Frontal cortex (tissue), 3 donors: ENCODE measurements at regions not wholly inside any gene's neighbourhood (a gene's known extent, or its start where the extent isn't known, plus 50 kb on each side); places are given as distances from the start of the nearest gene placed in this dataset.

Experiments
- DNase-seq, 2 donors: peaks; one replicate each; pipeline ENCODE4 v3.0.0; 2012; ENCODE audit warnings: low spot score in 2 of 2
- FAIRE-seq: peaks from 2 replicates; lab custom pipeline; 2012; peaks lifted over from hg19 to GRCh38; lab: Jason Lieb, UNC
- donor health status: control.
- donor health status: control.
- donor health status: control.

GRCh38 chr18:4870177-4870773 is 326.8 kb downstream of the AKAIN1 start:
- no peak for DNase-seq
- no peak for FAIRE-seq

DNA sequence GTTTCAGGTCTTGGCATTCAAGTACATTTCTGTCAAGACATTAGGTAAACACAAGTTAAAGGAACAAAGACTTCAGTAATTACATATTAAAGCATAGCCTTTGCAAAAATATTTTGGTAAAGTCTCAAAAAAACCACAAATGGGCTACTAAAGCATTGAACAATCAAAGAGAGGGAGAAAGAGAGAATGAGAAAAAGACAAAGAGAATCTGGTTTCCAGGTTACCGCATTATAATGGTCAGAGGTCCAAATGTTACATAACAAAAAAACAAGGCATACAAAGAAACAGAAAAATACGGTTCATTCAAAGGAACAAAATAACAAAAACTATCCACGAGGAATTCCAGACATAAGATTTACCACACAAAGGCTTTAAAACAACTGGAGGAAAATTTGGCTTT is 327.9 kb downstream of the AKAIN1 start:
- DNase-seq (no peak), FAIRE-seq (no peak)

DNA sequence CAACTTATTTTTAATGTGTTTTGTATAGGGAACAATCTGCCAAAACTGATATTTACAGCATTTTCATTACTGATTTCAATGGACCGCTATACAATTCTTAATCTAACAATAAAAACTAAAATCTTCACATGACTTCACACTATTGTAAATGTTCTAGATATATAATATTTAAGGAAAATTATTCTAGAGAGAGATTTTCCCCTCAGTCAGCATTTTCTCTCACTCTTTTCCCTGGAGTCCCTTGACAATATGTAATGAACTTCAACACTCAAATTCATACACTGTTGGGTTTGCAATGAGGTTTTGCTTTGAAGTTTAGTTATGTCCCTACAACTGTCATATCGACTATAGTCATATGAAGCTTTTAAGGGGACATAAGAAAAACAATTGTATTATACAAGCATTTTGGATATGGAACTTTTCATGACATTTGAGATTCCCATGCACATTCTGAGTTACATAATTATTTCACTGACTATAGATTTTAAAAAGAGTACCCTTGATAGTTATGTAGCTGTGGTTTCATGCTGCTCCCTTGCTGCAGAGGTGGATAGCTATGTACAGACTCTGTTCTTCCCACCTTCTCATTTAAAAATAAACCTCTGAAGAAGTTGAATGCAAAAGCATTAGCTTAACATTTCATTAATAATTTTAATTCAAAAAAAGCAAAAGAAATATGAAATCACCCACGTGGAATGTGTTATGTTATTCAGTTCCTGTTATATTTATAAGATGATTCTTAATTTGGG is 338.5 kb downstream of the AKAIN1 start:
- DNase-seq (no peak), FAIRE-seq (no peak)

DNA sequence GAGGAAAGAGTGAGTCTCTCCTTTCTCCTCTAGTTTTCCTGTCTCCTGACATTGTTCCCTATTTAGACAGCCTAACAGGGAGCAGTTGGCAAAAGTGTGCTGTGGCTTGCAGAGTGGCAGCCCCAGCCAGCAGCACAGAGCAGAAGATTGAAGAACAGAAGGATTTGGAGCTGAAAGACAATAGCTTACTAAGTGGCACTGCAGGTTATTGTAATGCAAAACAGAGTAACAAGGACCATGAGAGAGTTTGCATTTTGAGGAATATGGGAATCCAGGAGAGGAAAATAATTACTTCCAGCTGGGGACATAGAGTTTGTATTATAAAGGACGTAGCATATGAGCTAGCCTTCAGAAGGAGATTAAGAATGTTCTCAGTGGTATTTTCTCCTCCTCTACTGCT is 342.4 kb downstream of the AKAIN1 start:
- no peak for FAIRE-seq
- DNase-seq = no peak

DNA sequence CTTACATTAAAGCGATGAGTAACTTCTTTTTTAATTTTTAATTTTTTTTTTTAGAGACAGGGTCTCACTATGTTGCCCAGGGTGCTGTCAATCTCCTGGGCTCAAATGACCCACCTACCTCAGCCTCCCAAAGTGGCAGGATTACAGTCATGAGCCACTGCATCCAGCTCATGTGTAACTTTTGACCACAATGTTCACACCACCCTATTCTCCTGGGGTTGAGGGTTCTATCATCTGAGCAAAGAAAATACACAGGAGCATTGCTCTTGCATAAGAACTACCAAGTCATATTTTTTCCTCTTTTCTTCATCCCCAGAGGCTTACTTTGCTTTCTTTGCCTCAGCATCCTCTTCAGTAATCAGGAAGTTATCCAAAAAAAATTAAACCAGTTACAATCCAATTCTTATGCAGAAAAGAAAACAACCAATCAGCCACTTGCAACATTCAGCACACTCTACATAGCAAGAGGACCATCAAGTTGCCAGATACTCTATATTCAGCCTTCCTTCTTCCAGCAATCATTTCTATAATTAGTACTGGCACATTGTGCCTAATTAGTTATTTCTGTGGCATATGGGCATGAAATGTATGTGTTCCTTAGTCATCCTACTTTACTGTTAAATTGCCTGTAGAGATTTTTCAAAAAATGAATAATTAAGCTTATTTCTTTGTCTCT is 345.6 kb downstream of the AKAIN1 start:
- no peak for FAIRE-seq
- DNase-seq = no peak

- DNase-seq = no peak
- FAIRE-seq = no peak
Measured at GRCh38 chr18:4847056-4847455, 350.0 kb downstream of the AKAIN1 start.

DNA sequence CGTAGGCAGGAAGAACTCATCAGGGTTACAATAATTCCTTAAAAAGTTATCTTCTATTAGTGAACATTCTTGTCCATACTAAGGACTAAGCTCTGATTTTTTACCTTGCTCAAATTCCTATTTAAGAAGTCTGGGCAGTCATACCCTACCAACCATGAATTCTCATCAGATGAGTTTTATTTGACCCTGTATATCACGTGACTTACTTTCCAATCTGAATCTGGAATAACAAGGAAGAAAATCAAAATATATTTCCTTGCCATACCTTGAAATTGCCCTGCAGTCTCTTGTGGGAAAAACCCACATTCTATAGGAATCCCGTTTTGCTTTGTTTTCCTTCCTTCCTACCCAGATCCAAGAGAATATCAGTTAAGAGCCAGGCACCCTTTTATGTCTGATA is 352.7 kb downstream of the AKAIN1 start:
- DNase-seq (no peak), FAIRE-seq (no peak)

- FAIRE-seq = no peak
- DNase-seq = no peak
Measured at GRCh38 chr18:4843771-4844170, 353.3 kb downstream of the AKAIN1 start.

DNA sequence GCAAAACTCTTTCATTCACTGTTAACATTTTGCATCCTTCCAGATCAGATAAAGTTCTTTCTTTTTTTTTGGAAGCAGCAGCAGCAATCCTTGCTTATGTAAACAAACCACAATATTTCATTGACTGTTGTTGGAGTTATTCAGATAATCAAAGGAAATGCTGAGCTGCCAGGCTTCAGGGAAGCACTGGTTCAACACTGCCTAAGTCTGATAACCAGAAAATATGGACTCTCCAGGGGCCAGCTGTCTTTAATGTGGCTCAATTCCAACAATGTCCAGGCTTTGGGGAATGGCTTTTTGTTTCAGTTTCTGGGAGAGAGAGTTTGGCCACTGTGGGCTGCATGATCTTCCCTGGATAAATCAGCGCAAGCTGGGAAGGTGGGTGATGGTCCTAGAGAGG is 354.3 kb downstream of the AKAIN1 start:
- no peak for FAIRE-seq

DNA sequence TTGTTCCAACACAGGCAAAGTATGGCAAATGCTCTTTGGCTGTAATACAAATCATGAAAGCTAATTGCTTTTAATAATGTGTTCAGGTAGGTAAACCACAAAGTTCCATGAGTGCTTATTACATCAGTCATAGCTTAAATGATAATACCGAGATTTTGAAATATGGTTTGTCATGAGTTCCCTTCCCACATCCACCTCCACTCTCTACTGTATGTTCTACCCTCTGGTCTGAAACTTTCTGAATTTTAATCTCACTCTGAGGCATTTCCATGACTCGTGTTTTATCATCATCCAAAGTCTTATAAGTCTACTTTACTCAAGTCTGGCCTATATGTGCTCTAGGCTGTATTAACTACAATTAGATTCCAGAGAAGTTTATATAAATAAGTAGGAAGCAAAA is 354.8 kb downstream of the AKAIN1 start:
- FAIRE-seq = no peak

More for the DNA sequence above, 354.3 kb downstream of the AKAIN1 start:
- DNase-seq = no peak

DNA sequence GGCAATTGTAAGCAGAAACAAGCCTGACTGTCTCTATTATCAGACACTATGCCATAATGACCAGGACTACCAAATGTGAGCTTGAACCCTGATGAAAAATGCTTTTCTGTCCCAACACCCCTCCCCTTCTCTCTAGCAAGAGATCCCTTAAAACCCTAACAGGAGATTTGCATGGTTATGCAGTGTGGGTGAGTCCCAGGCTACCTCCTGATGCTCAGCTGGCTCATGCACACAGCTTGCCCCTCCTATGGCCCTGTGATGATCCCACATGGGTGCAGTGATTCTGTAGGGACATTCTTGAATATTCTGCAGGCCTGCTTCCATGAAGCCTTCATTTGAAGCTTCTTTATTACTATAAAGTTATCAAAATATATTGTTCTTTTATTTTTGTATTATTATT is 357.4 kb downstream of the AKAIN1 start:
- DNase-seq (no peak), FAIRE-seq (no peak)

More for the DNA sequence above, 354.8 kb downstream of the AKAIN1 start:
- DNase-seq = no peak

DNA sequence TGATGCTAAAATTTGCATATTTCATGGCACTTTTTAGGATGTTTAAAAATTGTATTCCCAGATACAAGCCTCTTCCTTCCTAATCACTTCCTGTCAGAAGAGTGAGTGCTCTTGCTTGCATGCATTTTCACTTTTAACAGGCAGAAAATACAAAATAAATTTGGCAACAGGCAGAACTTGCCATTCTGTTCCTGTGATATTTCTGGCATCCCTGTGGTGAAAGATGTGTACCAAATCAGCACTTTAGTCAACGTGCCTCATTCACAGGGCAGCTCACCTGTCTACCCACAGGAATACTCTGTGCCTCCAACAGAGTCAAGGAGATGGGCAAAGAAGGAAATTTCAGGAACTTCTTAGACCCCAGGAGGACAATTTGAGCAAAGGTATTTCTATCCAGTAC is 360.9 kb downstream of the AKAIN1 start:
- no peak for FAIRE-seq
- no peak for DNase-seq

- DNase-seq = no peak
Measured at GRCh38 chr18:4831791-4832375, 365.2 kb downstream of the AKAIN1 start.

GRCh38 chr18:4831127-4831526 is 365.9 kb downstream of the AKAIN1 start:
- DNase-seq (no peak), FAIRE-seq (no peak)

More at GRCh38 chr18:4831791-4832375, 365.2 kb downstream of the AKAIN1 start:
- no peak for FAIRE-seq

- DNase-seq = no peak
- no peak for FAIRE-seq
Measured at GRCh38 chr18:4823091-4823490, 368.0 kb upstream of the DLGAP1 start.

- no peak for FAIRE-seq
Measured at GRCh38 chr18:4821801-4822200, 366.7 kb upstream of the DLGAP1 start.

GRCh38 chr18:4817665-4818064 is 362.6 kb upstream of the DLGAP1 start:
- DNase-seq (no peak), FAIRE-seq (no peak)

More at GRCh38 chr18:4821801-4822200, 366.7 kb upstream of the DLGAP1 start:
- no peak for DNase-seq

GRCh38 chr18:4813708-4814107 is 358.6 kb upstream of the DLGAP1 start:
- DNase-seq (no peak), FAIRE-seq (no peak)

- no peak for DNase-seq
- FAIRE-seq = no peak
Measured at GRCh38 chr18:4808891-4809290, 353.8 kb upstream of the DLGAP1 start.

DNA sequence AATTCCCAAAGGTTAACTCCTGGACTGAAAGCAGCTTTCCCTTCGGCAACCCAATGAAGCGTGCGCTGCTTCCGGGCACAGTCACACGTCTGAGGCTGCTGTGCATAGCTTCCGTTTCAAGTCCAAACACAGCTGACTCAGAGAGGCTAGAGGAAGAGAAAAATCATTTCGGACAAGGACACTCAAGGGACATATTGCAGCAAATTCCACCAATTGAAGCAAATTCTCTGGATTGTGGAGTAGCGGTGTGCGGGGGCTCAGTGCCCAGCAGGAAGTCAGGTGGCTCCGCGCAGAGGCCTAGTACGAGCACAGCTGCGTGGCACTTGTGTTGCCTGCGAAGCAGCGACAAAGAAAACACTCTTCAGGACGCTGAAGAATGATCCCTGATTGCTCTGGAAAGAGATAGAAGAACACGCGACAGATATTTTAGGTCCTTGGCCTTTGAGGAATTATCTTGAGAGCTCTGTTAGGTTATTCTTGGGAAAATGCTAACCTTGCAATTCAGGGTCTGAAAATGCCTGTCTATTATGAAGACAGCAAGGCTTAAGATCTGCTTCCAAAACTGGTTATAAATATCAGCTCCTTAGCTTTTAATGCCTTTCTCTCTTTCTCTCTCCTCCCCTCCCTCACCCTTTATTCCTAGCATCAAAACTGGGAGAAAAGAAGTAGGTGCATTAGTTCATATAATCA is 352.6 kb upstream of the DLGAP1 start:
- FAIRE-seq (no peak), DNase-seq (no peak)
